Ovary (tissue), 3 donors: ENCODE measurements at regions not wholly inside any gene's neighbourhood (a gene's known extent, or its start where the extent isn't known, plus 50 kb on each side); places are given as distances from the start of the nearest gene placed in this dataset.

ENCODE experiments used
- EP300 ChIP-seq: sonication (generic); formaldehyde crosslinking; IDR thresholded peaks from one replicate; pipeline ENCODE4 v1.6.1; 2017; ENCODE audit warnings: antibody characterized with exemption
- POLR2A ChIP-seq: fragments of 450-650 bp; IDR thresholded peaks from one replicate; pipeline ENCODE4 v1.6.1; 2017; ENCODE audit warnings: antibody characterized with exemption, mild to moderate bottlenecking, moderate library complexity
- TF ChIP-seq, protein P1 (sequence below), 3 donors: fragments of 450-650 bp in 2 of 3; fragments of 200-600 bp in 1 of 3; IDR thresholded peaks; one replicate each; pipeline versions ENCODE4 v1.5.1 to v1.8.0; 2016 to 2022; ENCODE audit warnings: antibody characterized with exemption in 3 of 3, mild to moderate bottlenecking in 1 of 3
- donor health status: DM: no; HTN: no; CAD: no.

DNA sequence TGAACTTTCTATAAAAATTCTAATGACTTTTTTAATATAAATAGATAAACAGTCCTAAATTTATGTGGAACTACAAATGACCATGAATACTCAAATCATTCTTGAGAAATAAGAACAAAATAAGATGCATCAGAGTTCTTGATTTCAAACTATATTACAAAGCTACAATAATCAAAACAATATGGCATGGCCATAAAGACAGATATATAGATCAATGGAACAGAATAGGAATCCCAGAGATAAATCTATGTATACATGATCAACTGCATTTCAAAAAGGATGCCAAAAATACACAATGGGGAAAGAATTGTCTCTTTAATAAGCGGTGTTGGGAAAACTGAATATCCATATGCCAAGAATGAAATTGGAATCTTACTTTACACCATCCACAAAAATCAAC is 98.4 kb upstream of the IL15 start:
- TF ChIP-seq, protein P1, sequence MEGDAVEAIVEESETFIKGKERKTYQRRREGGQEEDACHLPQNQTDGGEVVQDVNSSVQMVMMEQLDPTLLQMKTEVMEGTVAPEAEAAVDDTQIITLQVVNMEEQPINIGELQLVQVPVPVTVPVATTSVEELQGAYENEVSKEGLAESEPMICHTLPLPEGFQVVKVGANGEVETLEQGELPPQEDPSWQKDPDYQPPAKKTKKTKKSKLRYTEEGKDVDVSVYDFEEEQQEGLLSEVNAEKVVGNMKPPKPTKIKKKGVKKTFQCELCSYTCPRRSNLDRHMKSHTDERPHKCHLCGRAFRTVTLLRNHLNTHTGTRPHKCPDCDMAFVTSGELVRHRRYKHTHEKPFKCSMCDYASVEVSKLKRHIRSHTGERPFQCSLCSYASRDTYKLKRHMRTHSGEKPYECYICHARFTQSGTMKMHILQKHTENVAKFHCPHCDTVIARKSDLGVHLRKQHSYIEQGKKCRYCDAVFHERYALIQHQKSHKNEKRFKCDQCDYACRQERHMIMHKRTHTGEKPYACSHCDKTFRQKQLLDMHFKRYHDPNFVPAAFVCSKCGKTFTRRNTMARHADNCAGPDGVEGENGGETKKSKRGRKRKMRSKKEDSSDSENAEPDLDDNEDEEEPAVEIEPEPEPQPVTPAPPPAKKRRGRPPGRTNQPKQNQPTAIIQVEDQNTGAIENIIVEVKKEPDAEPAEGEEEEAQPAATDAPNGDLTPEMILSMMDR (IDR thresholded peaks at IDR 0.05): no peak
- TF ChIP-seq EP300 (no peak), POLR2A (no peak)
